ENCODE measurements at regions not wholly inside any gene's neighbourhood (a gene's known extent, or its start where the extent isn't known, plus 50 kb on each side); places are given as distances from the start of the nearest gene placed in this dataset.
A peak's percentile ranks its signal among the peaks of the same experiment; 100 is the strongest.

DNA sequence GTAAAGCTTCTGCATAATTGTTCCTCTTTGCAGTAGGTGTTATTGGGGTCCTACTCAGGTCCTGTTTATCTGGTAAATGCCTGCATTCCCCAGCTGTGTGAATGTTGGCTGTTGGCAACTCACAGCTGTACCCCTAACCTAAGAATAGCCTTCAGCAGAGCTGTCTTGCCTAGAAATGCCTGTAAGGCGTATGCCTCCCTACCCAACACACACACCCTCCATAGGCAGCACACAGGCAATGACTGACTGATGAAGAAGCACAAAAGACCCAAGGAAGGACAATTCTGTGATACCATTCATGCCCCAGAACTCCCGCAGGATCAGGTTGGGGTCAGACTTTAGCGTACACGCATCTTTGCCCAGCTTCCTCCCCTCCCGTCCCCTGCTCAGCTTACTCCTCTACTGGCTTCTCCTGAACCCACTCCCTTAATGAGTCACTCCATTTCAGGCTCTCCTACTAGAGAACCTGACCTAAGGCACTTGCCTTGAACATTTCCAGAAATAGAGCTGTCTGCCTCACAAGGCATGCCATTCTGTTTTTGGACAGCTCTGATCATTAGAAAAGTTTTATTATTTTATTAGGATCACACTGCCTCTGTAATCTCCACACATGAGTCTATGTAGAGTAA is 99.2 kb upstream of the PIK3CG start:
- H3K4me3 ChIP-seq, result no peak overlapping the region
- H3K9me3 ChIP-seq (replicated peaks), result 0 out of 2 replicates have a peak, but pooled peaks cover 3% of the 10 kb centered on the region
- H3K27me3 ChIP-seq, result no peaks in the 10 kb centered on the region
- H3K27ac ChIP-seq, result no peak overlapping the region
- H3K4me1 ChIP-seq, result peaks cover 8% of the 10 kb centered on the region; the same call in 1 of the 2 replicates
- no peaks in the 10 kb centered on the region for H3K36me3 ChIP-seq
- DNase-seq, result no peak

- no peaks in the 10 kb centered on the region for H3K36me3 ChIP-seq
- no peak for DNase-seq
- H3K27ac ChIP-seq, result no peak overlapping the region
- no peaks in the 10 kb centered on the region for H3K27me3 ChIP-seq
- peaks cover 8% of the 10 kb centered on the region; the same call in 1 of the 2 replicates for H3K4me1 ChIP-seq
- H3K9me3 ChIP-seq (replicated peaks), result 0 out of 2 replicates have a peak, but pooled peaks cover 3% of the 10 kb centered on the region
- no peak overlapping the region for H3K4me3 ChIP-seq
These were observed 98.5 kb upstream of the PIK3CG start for GRCh38 chr7:106766551-106766950.

GRCh38 chr7:106767078-106767477 is 98.0 kb upstream of the PIK3CG start:
- DNase-seq, result no peak
- Histone ChIP-seq H3K4me1 (peaks cover 8% of the 10 kb centered on the region; the same call in 1 of the 2 replicates), H3K27ac (no peak overlapping the region)

DNA sequence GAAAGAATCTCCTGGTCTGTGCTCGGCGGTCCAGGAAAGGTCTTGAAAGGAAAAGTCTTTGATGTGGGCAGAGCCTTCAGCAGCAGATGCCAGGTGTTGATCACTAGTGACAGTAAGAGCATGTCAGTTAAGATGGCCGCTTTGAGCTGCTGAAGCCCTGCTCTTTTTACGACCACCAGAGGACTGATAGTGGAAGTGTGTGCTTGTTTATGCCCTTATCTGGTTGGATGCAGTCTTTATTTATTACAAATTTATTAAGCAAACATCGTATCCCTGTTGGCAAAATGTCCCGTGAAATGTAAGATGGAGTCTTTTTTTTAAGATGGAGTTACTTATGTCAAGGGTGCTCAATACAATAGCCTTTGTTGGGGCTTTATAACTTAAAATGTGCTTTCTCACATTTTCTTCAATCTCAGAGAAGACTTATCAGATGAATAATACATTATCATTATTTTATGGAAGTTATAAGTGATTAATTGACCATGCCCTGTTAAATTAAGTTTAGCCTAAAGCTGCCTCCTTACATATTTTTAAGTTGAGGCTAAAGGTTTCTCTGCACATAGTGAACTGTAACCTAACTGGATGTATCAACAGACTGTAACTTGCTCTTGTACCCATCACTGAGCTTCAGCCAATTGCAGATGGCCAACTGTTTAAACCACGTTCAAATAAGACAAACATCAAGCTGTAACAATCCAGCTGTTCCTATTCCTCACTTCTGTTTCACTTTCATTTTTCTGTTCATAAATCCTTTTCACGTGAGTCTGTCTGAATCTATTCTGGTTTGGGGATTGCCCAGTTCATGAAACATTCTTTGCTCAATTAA is 97.4 kb upstream of the PIK3CG start:
- Histone ChIP-seq H3K27ac (no peak overlapping the region), H3K36me3 (no peaks in the 10 kb centered on the region), H3K9me3 (replicated peaks) (0 out of 2 replicates have a peak, but pooled peaks cover 3% of the 10 kb centered on the region), H3K27me3 (no peaks in the 10 kb centered on the region), H3K4me1 (peaks cover 8% of the 10 kb centered on the region; the same call in 1 of the 2 replicates), H3K4me3 (peak overlapping the region; percentile 2; the same call in 1 of the 2 replicates)
- peak in 1 of 2 experiments; percentile 29 for DNase-seq

More at GRCh38 chr7:106767078-106767477, 98.0 kb upstream of the PIK3CG start:
- H3K27me3 ChIP-seq, result no peaks in the 10 kb centered on the region
- H3K9me3 ChIP-seq (replicated peaks), result 0 out of 2 replicates have a peak, but pooled peaks cover 3% of the 10 kb centered on the region
- H3K4me3 ChIP-seq, result no peak overlapping the region
- no peaks in the 10 kb centered on the region for H3K36me3 ChIP-seq

DNA sequence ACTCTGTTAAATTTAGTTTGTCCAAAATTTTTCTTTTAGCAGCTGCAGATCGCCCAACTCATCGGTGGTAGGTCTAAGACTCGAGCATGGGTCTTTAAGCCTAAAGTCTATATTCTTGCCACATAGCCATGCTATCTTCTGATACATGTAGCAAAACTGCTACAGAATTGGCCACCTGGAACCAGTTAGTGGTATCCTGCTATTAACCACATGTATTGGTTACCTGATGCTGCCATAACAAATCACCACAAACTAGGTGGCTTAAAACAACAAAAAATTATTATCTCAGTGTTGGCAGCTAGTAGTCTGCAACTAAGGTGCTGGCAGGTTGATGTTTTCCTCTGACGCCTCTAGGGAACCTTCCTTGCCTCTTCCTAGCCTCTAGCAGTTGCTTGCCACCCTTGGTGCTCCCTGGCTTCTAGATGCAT is 96.7 kb upstream of the PIK3CG start:
- no peaks in the 10 kb centered on the region for H3K36me3 ChIP-seq
- H3K9me3 ChIP-seq (replicated peaks), result 0 out of 2 replicates have a peak, but pooled peaks cover 3% of the 10 kb centered on the region
- H3K4me3 ChIP-seq, result peak overlapping the region; percentile 2; the same call in 1 of the 2 replicates
- no peak overlapping the region for H3K27ac ChIP-seq
- DNase-seq, result no peak
- H3K4me1 ChIP-seq, result peaks cover 8% of the 10 kb centered on the region; the same call in 1 of the 2 replicates
- no peaks in the 10 kb centered on the region for H3K27me3 ChIP-seq

GRCh38 chr7:106770191-106770590 is 94.9 kb upstream of the PIK3CG start:
- no peak overlapping the region for H3K27ac ChIP-seq
- H3K27me3 ChIP-seq, result no peaks in the 10 kb centered on the region
- no peak for DNase-seq
- no peaks in the 10 kb centered on the region for H3K36me3 ChIP-seq
- H3K4me1 ChIP-seq, result peaks cover 8% of the 10 kb centered on the region; the same call in 1 of the 2 replicates
- no peak overlapping the region for H3K4me3 ChIP-seq
- H3K9me3 ChIP-seq (replicated peaks), result 0 out of 2 replicates have a peak, but pooled peaks cover 3% of the 10 kb centered on the region

GRCh38 chr7:106772655-106773108 is 92.4 kb upstream of the PIK3CG start:
- Histone ChIP-seq H3K4me1 (peaks cover 3% of the 10 kb centered on the region; the same call in 1 of the 2 replicates), H3K27me3 (no peaks in the 10 kb centered on the region), H3K36me3 (no peaks in the 10 kb centered on the region), H3K27ac (no peak overlapping the region), H3K4me3 (no peak overlapping the region), H3K9me3 (replicated peaks) (no peaks in the 10 kb centered on the region)
- no peak for DNase-seq

GRCh38 chr7:106773228-106773627 is 91.9 kb upstream of the PIK3CG start:
- DNase-seq, result no peak
- H3K9me3 ChIP-seq (replicated peaks), result no peaks in the 10 kb centered on the region
- H3K4me3 ChIP-seq, result no peak overlapping the region
- H3K27ac ChIP-seq, result no peak overlapping the region
- no peaks in the 10 kb centered on the region for H3K27me3 ChIP-seq
- no peaks in the 10 kb centered on the region for H3K4me1 ChIP-seq
- H3K36me3 ChIP-seq, result no peaks in the 10 kb centered on the region

- Histone ChIP-seq H3K4me3 (no peak overlapping the region), H3K27me3 (no peaks in the 10 kb centered on the region), H3K36me3 (no peaks in the 10 kb centered on the region), H3K9me3 (replicated peaks) (no peaks in the 10 kb centered on the region), H3K27ac (no peak overlapping the region), H3K4me1 (no peaks in the 10 kb centered on the region)
- DNase-seq, result no peak
These were observed 91.4 kb upstream of the PIK3CG start for GRCh38 chr7:106773721-106774120.

GRCh38 chr7:106774213-106774767 is 90.8 kb upstream of the PIK3CG start:
- no peaks in the 10 kb centered on the region for H3K9me3 ChIP-seq (replicated peaks)
- no peaks in the 10 kb centered on the region for H3K36me3 ChIP-seq
- no peaks in the 10 kb centered on the region for H3K27me3 ChIP-seq
- H3K27ac ChIP-seq, result no peak overlapping the region
- H3K4me3 ChIP-seq, result no peak overlapping the region
- DNase-seq, result no peak
- H3K4me1 ChIP-seq, result no peaks in the 10 kb centered on the region

DNA sequence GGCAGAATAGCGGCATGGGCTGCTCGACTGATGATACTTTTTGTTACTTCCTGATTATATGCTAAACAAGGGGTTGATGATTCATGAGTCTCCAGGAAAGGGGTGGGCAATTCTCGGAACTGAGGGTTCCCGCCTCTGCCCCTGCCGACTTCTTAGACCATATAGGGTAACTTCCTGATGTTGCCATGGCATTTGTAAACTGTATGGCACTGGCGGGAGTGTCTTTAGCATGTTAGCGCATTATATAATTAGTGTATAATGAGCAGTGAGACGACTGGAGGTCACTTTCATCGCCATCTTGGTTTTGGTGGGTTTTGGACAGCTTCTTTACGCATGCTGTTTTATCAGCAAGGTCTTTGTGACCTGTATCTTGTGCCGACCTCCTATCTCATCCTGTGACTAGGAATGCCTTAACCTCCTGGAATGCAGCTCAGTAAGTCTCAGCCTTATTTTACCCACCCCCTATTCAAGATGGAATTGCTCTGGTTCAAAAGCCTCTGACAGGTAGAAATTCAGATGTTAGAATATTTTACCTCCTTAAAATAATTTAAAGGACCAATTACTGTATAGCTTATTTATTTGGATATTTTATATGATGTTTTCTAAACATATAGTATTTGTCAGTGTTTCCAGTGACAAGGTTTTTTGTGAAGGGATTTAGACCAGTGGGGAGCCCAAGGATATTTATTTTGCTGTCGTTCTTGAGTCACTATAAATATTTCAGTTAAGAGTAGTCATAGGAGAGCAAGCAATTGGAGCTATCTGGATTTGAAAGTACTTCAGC is 90.1 kb upstream of the PIK3CG start:
- no peak overlapping the region for H3K27ac ChIP-seq
- DNase-seq, result no peak
- H3K36me3 ChIP-seq, result no peaks in the 10 kb centered on the region
- H3K4me1 ChIP-seq, result no peaks in the 10 kb centered on the region
- H3K27me3 ChIP-seq, result no peaks in the 10 kb centered on the region
- no peak overlapping the region for H3K4me3 ChIP-seq
- H3K9me3 ChIP-seq (replicated peaks), result no peaks in the 10 kb centered on the region

- no peak overlapping the region for H3K27ac ChIP-seq
- H3K4me1 ChIP-seq, result no peaks in the 10 kb centered on the region
- H3K4me3 ChIP-seq, result no peak overlapping the region
These were observed 89.5 kb upstream of the PIK3CG start for GRCh38 chr7:106775552-106775936.

DNA sequence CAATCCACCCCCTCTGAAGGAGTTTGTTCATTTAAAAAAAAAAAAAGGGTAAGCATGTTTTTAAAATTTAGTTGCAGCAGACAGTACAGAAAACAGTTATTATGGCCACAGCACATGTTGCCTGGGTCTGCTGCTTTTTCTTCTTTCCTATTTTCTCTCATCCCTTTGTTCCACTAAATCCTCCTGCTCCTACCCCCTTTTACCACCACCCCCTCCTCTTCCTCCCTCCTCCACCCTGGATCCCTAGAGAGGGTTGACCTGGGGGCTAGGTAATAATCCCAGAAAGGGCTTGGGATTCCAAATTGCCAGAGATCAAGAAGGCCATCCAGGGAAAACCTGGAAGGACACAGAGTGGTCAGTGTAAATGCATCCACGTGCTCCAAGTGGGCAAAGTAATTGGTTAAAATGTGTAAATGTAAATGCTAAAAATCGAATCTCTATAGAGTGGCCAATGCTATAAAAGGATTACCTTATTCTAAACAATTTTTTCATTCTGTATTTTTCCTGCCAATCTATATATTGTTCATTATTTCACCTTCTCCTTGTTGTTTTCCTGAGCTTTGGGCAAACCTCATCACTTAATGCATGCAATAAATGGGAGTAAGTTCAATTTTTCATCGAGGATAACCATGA is 89.0 kb upstream of the PIK3CG start:
- Histone ChIP-seq H3K27me3 (no peaks in the 10 kb centered on the region), H3K4me3 (no peak overlapping the region), H3K36me3 (no peaks in the 10 kb centered on the region), H3K4me1 (no peaks in the 10 kb centered on the region), H3K9me3 (replicated peaks) (no peaks in the 10 kb centered on the region), H3K27ac (no peak overlapping the region)
- no peak for DNase-seq

More at GRCh38 chr7:106775552-106775936, 89.5 kb upstream of the PIK3CG start:
- no peaks in the 10 kb centered on the region for H3K9me3 ChIP-seq (replicated peaks)
- no peaks in the 10 kb centered on the region for H3K27me3 ChIP-seq
- no peak for DNase-seq
- no peaks in the 10 kb centered on the region for H3K36me3 ChIP-seq

All from SJCRH30 (cell line).